Thyroid gland (tissue), 4 donors: ENCODE measurements at regions not wholly inside any gene's neighbourhood (a gene's known extent, or its start where the extent isn't known, plus 50 kb on each side); places are given as distances from the start of the nearest gene placed in this dataset.

Source experiments
- DNase-seq, 2 donors: peaks; one replicate each; pipeline ENCODE4 v3.0.0-alpha.2; 2019
- H3K27ac ChIP-seq, 3 donors: fragments of 200-600 bp; sonication (generic); 1 replicate in 2 of 3; 2 replicates in 1 of 3; pipeline ENCODE4 v1.5.1; 2016 to 2019; ENCODE audit warnings: mild to moderate bottlenecking in 1 of 3, moderate library complexity in 1 of 3
- H3K27me3 ChIP-seq: fragments of 200-600 bp; sonication (generic); one replicate; pipeline ENCODE4 v1.5.1; 2019
- H3K36me3 ChIP-seq, 2 donors: fragments of 200-600 bp; sonication (generic); one replicate each; pipeline ENCODE4 v1.5.1; 2016 to 2019
- H3K4me1 ChIP-seq, 2 donors: fragments of 200-600 bp; sonication (generic); one replicate each; pipeline ENCODE4 v1.5.1; 2017 to 2019
- H3K4me3 ChIP-seq, 3 donors: fragments of 200-600 bp; sonication (generic); replicated peaks in 1 of 3; 1 replicate in 2 of 3; 2 replicates in 1 of 3; pipeline ENCODE4 v1.5.1; 2016; ENCODE audit warnings: mild to moderate bottlenecking in 1 of 3
- H3K9me3 ChIP-seq: fragments of 200-600 bp; sonication (generic); one replicate; pipeline ENCODE4 v1.5.1; 2017
- POLR2A ChIP-seq, 2 donors: fragments of 450-650 bp; IDR thresholded peaks; one replicate each; pipeline ENCODE4 v1.6.1; 2017; ENCODE audit warnings: antibody characterized with exemption in 2 of 2, mild to moderate bottlenecking in 2 of 2, moderate library complexity in 1 of 2
- WGBS, 2 donors: methylation state at CpG; one replicate each; pipeline ENCODE4 v1.1.5; 2017; 5-methylcytosine and 5-hydroxymethylcytosine counted together
- intact Hi-C: fragments of 100-400 bp; cut with DNase I; formaldehyde crosslinking; loops from one replicate; pipeline ENCODE4 v1.15.1; 2023
- TF ChIP-seq, protein P1 (sequence below), 6 experiments: fragments of 200-600 bp in 3 of 6; fragments of 450-650 bp in 3 of 6; sonication (generic) in 3 of 6; IDR thresholded peaks; one replicate each; pipeline ENCODE4 v1.5.1; 2016 to 2019; ENCODE audit warnings: antibody characterized with exemption in 6 of 6, mild to moderate bottlenecking in 2 of 6, inconsistent platforms in 1 of 6, moderate library complexity in 1 of 6

DNA sequence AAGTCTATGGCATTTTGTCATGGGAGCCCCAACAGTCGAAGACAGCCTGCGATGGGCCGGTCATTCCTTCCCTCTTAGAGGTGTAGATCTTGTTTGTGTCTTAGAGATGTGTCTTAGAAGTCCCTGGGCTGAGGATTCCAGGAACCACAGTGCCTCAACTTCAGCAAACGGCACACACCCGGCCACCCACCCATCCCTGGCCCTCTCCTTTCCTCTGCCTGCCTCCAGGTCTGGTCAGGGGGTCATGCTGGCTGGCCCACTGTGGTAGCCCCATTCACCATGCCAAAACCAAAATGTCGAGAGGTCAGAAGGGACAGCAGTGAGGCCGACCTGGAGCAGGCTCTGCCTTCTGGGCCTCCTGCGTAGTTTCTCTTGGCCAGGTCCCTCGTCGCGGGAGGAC is 857.9 kb downstream of the TBC1D22A start:
- Histone ChIP-seq H3K27me3 (no peaks in the 10 kb centered on the region), H3K9me3 (no peaks in the 10 kb centered on the region), H3K4me3 (no peak overlapping the region), H3K4me1 (no peaks in the 10 kb centered on the region), H3K36me3 (no peaks in the 10 kb centered on the region), H3K27ac (no peak overlapping the region)
- TF ChIP-seq, protein P1, sequence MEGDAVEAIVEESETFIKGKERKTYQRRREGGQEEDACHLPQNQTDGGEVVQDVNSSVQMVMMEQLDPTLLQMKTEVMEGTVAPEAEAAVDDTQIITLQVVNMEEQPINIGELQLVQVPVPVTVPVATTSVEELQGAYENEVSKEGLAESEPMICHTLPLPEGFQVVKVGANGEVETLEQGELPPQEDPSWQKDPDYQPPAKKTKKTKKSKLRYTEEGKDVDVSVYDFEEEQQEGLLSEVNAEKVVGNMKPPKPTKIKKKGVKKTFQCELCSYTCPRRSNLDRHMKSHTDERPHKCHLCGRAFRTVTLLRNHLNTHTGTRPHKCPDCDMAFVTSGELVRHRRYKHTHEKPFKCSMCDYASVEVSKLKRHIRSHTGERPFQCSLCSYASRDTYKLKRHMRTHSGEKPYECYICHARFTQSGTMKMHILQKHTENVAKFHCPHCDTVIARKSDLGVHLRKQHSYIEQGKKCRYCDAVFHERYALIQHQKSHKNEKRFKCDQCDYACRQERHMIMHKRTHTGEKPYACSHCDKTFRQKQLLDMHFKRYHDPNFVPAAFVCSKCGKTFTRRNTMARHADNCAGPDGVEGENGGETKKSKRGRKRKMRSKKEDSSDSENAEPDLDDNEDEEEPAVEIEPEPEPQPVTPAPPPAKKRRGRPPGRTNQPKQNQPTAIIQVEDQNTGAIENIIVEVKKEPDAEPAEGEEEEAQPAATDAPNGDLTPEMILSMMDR (IDR thresholded peaks at IDR 0.05): no peak
- TF ChIP-seq POLR2A (IDR thresholded peaks at IDR 0.05): no peak
- DNase-seq: no peak
- intact Hi-C loops: no loop called here
- WGBS, 2 donors: 90 to 94% methylated on average over 9 to 11 of the region's 11 CpGs

DNA sequence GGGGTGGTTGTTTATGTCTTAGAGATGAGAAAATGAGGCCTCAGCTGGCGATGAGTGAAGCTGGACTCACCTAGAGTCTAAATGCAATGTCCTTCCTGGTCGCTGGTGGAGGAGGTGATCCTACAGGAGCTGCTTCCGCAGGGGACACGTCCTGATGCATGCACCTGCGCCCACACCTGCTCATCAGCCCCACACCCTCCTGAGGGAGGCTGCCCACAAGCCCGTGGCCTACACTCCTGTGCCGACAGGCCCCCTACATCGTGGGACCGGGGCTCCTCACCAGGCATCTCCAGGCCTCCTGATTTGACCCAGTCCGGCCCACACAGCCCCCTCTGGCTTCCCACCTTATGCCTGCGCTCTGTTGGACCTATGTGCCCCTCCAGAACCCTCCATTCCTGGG is 857.2 kb downstream of the TBC1D22A start:
- TF ChIP-seq, protein P1 (IDR thresholded peaks at IDR 0.05): no peak
- TF ChIP-seq POLR2A (IDR thresholded peaks at IDR 0.05): no peak
- no peak overlapping the region for H3K4me3 ChIP-seq
- no peaks in the 10 kb centered on the region for H3K4me1 ChIP-seq
- WGBS, 2 donors: 80 to 88% methylated on average over 11 of the region's 11 CpGs
- intact Hi-C loops: no loop called here
- H3K9me3 ChIP-seq: no peaks in the 10 kb centered on the region
- no peak overlapping the region for H3K27ac ChIP-seq
- H3K36me3 ChIP-seq: no peaks in the 10 kb centered on the region
- H3K27me3 ChIP-seq: no peaks in the 10 kb centered on the region
- DNase-seq: no peak

DNA sequence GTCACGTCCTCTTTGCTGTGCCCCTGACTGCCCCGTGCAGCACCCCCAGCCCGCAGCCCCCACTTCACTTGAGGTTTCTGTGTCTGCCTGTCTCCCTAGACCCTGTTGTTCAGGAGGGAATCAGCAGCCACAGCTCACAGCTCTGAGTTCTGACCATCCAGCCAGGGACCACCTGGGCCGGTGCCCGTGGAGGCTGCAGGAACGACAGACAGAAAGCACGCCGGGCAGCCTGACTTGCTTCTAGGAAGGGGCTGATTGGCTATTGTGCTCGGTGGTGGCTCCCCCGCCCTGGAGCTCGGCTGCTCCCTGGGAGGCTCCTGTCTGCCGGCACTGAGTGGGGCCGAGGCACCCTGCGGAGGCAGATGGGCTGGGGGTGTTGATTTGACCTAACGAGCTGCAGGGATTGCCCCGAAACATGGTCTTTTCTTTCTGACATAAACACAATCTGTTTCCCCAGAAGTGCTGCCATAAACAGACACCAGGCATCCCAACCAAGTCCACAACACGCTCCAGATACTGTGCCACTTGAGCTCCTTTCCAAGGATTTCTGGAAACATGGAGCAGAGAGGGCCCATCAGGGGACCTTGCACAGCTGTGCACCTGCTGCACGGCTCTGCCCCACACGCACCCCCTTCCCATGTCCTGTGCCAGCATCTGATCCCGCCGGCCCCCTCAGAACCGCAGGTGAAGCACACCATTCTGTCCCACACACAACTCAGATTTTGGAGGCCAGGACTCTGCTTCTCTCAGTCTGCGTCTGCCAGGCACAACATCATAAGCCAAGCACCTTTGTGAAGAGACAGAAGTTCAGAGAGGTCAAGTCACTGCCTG is 855.9 kb downstream of the TBC1D22A start:
- H3K27me3 ChIP-seq: no peaks in the 10 kb centered on the region

DNA sequence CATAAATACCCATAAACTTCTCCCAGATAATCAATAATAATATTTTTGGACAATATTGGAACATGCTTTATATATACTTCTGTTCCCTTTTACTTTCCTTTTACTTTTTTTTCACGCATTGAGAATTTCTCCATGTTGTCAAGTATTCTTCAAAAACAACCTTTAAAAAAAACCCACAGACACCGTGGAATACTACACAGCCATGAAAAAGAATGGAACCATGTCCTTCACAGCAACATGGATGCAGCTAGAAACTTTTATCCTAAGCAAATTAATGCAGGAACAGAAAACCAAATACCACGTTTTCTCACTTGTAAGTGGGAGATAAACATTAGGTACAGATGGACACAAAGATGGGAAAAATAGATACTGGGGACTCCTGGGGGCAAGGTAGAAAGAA is 854.7 kb downstream of the TBC1D22A start:
- Histone ChIP-seq H3K36me3 (no peaks in the 10 kb centered on the region), H3K4me3 (no peak overlapping the region), H3K9me3 (no peaks in the 10 kb centered on the region), H3K27me3 (no peaks in the 10 kb centered on the region), H3K27ac (no peak overlapping the region), H3K4me1 (no peaks in the 10 kb centered on the region)
- intact Hi-C loops: no loop called here
- no peak for DNase-seq
- no peak for TF ChIP-seq POLR2A (IDR thresholded peaks at IDR 0.05)
- TF ChIP-seq, protein P1 (IDR thresholded peaks at IDR 0.05): no peak
- 87 to 91% methylated on average over 3 of the region's 3 CpGs for WGBS, 2 donors

More for the DNA sequence above, 855.9 kb downstream of the TBC1D22A start:
- no peaks in the 10 kb centered on the region for H3K36me3 ChIP-seq
- no peaks in the 10 kb centered on the region for H3K9me3 ChIP-seq
- TF ChIP-seq, protein P1 (IDR thresholded peaks at IDR 0.05): no peak
- TF ChIP-seq POLR2A (IDR thresholded peaks at IDR 0.05): no peak
- H3K4me1 ChIP-seq: no peaks in the 10 kb centered on the region
- no peak overlapping the region for H3K27ac ChIP-seq
- DNase-seq: no peak
- 37 to 51% methylated on average over 14 to 18 of the region's 23 CpGs for WGBS, 2 donors
- no peak overlapping the region for H3K4me3 ChIP-seq
- intact Hi-C loops: no loop called here

DNA sequence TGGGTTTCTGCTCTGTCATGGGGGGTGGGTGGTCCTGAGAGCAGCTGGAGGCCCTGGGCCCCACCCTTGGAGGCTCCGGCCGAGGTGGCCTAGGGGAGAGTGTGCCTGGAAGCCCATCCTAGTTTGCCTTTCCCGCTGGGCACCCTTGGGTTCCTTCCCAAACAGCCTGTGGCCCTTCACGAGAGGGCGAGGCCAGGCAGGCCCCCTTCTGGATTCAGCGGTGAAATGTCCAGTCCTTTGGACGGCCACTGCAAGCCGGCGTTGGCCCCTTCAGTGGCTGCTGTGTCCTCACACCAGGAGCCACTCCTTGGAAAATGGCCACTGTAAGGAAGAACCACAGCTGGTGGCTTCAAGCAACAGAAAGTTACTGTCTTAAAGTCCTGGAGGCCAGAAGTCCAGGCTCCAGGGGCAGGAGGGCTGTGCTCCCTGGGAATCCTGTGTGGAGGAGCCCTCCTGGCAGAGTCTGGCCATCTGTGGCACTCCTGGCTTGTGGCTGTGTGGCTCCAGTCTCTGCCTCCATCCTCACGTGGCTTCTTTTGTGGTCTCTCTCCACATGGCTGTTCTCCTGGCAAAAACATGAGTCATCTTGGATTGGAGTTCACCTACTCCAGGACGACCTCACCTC is 854.1 kb downstream of the TBC1D22A start:
- H3K4me1 ChIP-seq: no peaks in the 10 kb centered on the region
- TF ChIP-seq POLR2A (IDR thresholded peaks at IDR 0.05): no peak
- TF ChIP-seq, protein P1 (IDR thresholded peaks at IDR 0.05): no peak
- H3K27me3 ChIP-seq: no peaks in the 10 kb centered on the region
- no peak overlapping the region for H3K27ac ChIP-seq
- no peaks in the 10 kb centered on the region for H3K36me3 ChIP-seq
- 88 to 91% methylated on average over 10 to 11 of the region's 11 CpGs for WGBS, 2 donors
- no peak overlapping the region for H3K4me3 ChIP-seq
- H3K9me3 ChIP-seq: no peaks in the 10 kb centered on the region
- intact Hi-C loops: no loop called here
- no peak for DNase-seq
